Ovary (tissue), 3 donors: ENCODE measurements at regions not wholly inside any gene's neighbourhood (a gene's known extent, or its start where the extent isn't known, plus 50 kb on each side); places are given as distances from the start of the nearest gene placed in this dataset.

ENCODE experiments used
- POLR2A ChIP-seq: fragments of 450-650 bp; IDR thresholded peaks from one replicate; pipeline ENCODE4 v1.6.1; 2017; ENCODE audit warnings: antibody characterized with exemption, mild to moderate bottlenecking, moderate library complexity
- TF ChIP-seq, protein P1 (sequence below), 3 donors: fragments of 450-650 bp in 2 of 3; fragments of 200-600 bp in 1 of 3; IDR thresholded peaks; one replicate each; pipeline versions ENCODE4 v1.5.1 to v1.8.0; 2016 to 2022; ENCODE audit warnings: antibody characterized with exemption in 3 of 3, mild to moderate bottlenecking in 1 of 3
- donor health status: DM: no; HTN: no; CAD: no.

GRCh38 chr4:123878976-123879375 is 482.4 kb downstream of the SPRY1 start:
- TF ChIP-seq, protein P1, sequence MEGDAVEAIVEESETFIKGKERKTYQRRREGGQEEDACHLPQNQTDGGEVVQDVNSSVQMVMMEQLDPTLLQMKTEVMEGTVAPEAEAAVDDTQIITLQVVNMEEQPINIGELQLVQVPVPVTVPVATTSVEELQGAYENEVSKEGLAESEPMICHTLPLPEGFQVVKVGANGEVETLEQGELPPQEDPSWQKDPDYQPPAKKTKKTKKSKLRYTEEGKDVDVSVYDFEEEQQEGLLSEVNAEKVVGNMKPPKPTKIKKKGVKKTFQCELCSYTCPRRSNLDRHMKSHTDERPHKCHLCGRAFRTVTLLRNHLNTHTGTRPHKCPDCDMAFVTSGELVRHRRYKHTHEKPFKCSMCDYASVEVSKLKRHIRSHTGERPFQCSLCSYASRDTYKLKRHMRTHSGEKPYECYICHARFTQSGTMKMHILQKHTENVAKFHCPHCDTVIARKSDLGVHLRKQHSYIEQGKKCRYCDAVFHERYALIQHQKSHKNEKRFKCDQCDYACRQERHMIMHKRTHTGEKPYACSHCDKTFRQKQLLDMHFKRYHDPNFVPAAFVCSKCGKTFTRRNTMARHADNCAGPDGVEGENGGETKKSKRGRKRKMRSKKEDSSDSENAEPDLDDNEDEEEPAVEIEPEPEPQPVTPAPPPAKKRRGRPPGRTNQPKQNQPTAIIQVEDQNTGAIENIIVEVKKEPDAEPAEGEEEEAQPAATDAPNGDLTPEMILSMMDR (IDR thresholded peaks at IDR 0.05), result no peak
- TF ChIP-seq POLR2A, result no peak
